H9 (cell line): ENCODE measurements at regions not wholly inside any gene's neighbourhood (a gene's known extent, or its start where the extent isn't known, plus 50 kb on each side); places are given as distances from the start of the nearest gene placed in this dataset.

ENCODE experiments used
- DNase-seq: peaks from one replicate; pipeline ENCODE4 v3.0.0-alpha.2; 2017
- H2AFZ ChIP-seq: one replicate; pipeline ENCODE4 v1.6.1; 2013; ENCODE audit warnings: mild to moderate bottlenecking, low read length, control low read depth, moderate library complexity
- H2AK5ac ChIP-seq: 2 replicates; pipeline ENCODE4 v1.6.1; 2013; ENCODE audit warnings: low read length, control low read depth, mixed read lengths; ENCODE audit not compliant: insufficient read length
- H2BK120ac ChIP-seq: one replicate; pipeline ENCODE4 v1.6.1; 2013; ENCODE audit warnings: low read depth, mild to moderate bottlenecking, low read length, control low read depth, inconsistent platforms; ENCODE audit not compliant: poor library complexity, severe bottlenecking
- H2BK12ac ChIP-seq: 2 replicates; pipeline ENCODE4 v1.6.1; 2013; ENCODE audit warnings: low read length, control low read depth, mixed read lengths, low read depth; ENCODE audit not compliant: insufficient read length
- H2BK15ac ChIP-seq: 2 replicates; pipeline ENCODE4 v1.6.1; 2013; ENCODE audit warnings: low read depth, low read length, control low read depth
- H2BK20ac ChIP-seq: one replicate; pipeline ENCODE4 v1.6.1; 2013; ENCODE audit warnings: low read depth, mild to moderate bottlenecking, low read length, control low read depth, inconsistent platforms; ENCODE audit not compliant: poor library complexity, severe bottlenecking
- H2BK5ac ChIP-seq: 2 replicates; pipeline ENCODE4 v1.6.1; 2013; ENCODE audit warnings: low read length, control low read depth, mixed read lengths; ENCODE audit not compliant: insufficient read length
- H3K14ac ChIP-seq: 2 replicates; pipeline ENCODE4 v1.6.1; 2013; ENCODE audit warnings: low read length, control low read depth; ENCODE audit not compliant: insufficient read depth
- H3K18ac ChIP-seq: 2 replicates; pipeline ENCODE4 v1.6.1; 2013; ENCODE audit warnings: low read depth, mild to moderate bottlenecking, mixed read lengths, low read length, control low read depth; ENCODE audit not compliant: insufficient read length
- H3K23ac ChIP-seq: 2 replicates; pipeline ENCODE4 v1.6.1; 2013; ENCODE audit warnings: low read length, control low read depth, mixed read lengths, low read depth; ENCODE audit not compliant: insufficient read length
- H3K23me2 ChIP-seq: 2 replicates; pipeline ENCODE4 v1.6.1; 2013; ENCODE audit warnings: low read depth, mild to moderate bottlenecking, mixed read lengths, low read length, control low read depth; ENCODE audit not compliant: insufficient read length, poor library complexity, severe bottlenecking
- H3K27ac ChIP-seq: 2 replicates; pipeline ENCODE4 v1.5.1; 2013; ENCODE audit warnings: low read length, control low read depth, mixed read lengths, low read depth; ENCODE audit not compliant: insufficient read length
- H3K27me3 ChIP-seq: 2 replicates; pipeline ENCODE4 v1.6.1; 2013; ENCODE audit warnings: low read length, control low read depth, inconsistent platforms; ENCODE audit not compliant: insufficient read depth
- H3K4ac ChIP-seq: 2 replicates; pipeline ENCODE4 v1.6.1; 2013; ENCODE audit warnings: low read depth, mild to moderate bottlenecking, control low read depth, inconsistent platforms, low read length, moderate library complexity
- H3K4me1 ChIP-seq: 2 replicates; pipeline ENCODE4 v1.6.1; 2013; ENCODE audit warnings: low read length, control low read depth, inconsistent platforms; ENCODE audit not compliant: insufficient read depth
- H3K4me2 ChIP-seq: 2 replicates; pipeline ENCODE4 v1.6.1; 2013; ENCODE audit warnings: low read length, control low read depth, mixed read lengths; ENCODE audit not compliant: insufficient read length, insufficient read depth
- H3K56ac ChIP-seq: 2 replicates; pipeline ENCODE4 v1.6.1; 2013; ENCODE audit warnings: low read depth, mild to moderate bottlenecking, mixed read lengths, low read length, control low read depth; ENCODE audit not compliant: insufficient read length
- H3K79me1 ChIP-seq: 2 replicates; pipeline ENCODE4 v1.6.1; 2013; ENCODE audit warnings: low read depth, mild to moderate bottlenecking, moderate library complexity, low read length, control low read depth, inconsistent platforms; ENCODE audit not compliant: insufficient read depth, poor library complexity, severe bottlenecking
- H3K79me2 ChIP-seq: 2 replicates; pipeline ENCODE4 v1.6.1; 2013; ENCODE audit warnings: low read length, control low read depth, inconsistent platforms; ENCODE audit not compliant: insufficient read depth
- H3K9ac ChIP-seq: 2 replicates; pipeline ENCODE4 v1.6.1; 2013; ENCODE audit warnings: low read length, control low read depth, mixed read lengths; ENCODE audit not compliant: insufficient read length; ENCODE audit errors: extremely low read depth
- H3K9me3 ChIP-seq: one replicate; pipeline ENCODE4 v1.6.1; 2013; ENCODE audit warnings: low read depth, low read length, inconsistent platforms; ENCODE audit not compliant: control insufficient read depth
- H3T11ph ChIP-seq: one replicate; pipeline ENCODE4 v1.6.1; 2013; ENCODE audit warnings: mild to moderate bottlenecking, low read length, control low read depth, inconsistent platforms
- H4K20me1 ChIP-seq: one replicate; pipeline ENCODE4 v1.6.1; 2013; ENCODE audit not compliant: control insufficient read depth, insufficient read length, insufficient read depth
- H4K5ac ChIP-seq: 2 replicates; pipeline ENCODE4 v1.6.1; 2013; ENCODE audit warnings: low read depth, mild to moderate bottlenecking, mixed read lengths, low read length, control low read depth; ENCODE audit not compliant: insufficient read length
- H4K8ac ChIP-seq: replicated peaks from 2 replicates; pipeline ENCODE4 v1.6.1; 2013; ENCODE audit warnings: low read length, control low read depth, mixed read lengths, low read depth; ENCODE audit not compliant: insufficient read length
- H4K91ac ChIP-seq: 2 replicates; pipeline ENCODE4 v1.6.1; 2013; ENCODE audit warnings: low read depth, mild to moderate bottlenecking, moderate library complexity, mixed read lengths, low read length, control low read depth; ENCODE audit not compliant: insufficient read length
- H3K27ac Mint-ChIP-seq, 3 experiments: 2 replicates in 2 of 3; 3 replicates in 1 of 3; pipeline ENCODE4 v1.8.0; 2020 to 2021; ENCODE audit warnings: mixed read lengths in 3 of 3, mild to moderate bottlenecking in 1 of 3, moderate library complexity in 1 of 3
- H3K27me3 Mint-ChIP-seq: 2 replicates; pipeline ENCODE4 v1.8.0; 2021; ENCODE audit warnings: low read depth, mild to moderate bottlenecking, moderate library complexity, mixed read lengths
- H3K36me3 Mint-ChIP-seq, 3 experiments: 2 replicates in 2 of 3; 3 replicates in 1 of 3; pipeline ENCODE4 v1.8.0; 2020 to 2021; ENCODE audit warnings: low read depth in 3 of 3, mixed read lengths in 3 of 3; ENCODE audit not compliant: insufficient read depth in 1 of 3
- H3K4me1 Mint-ChIP-seq, 2 experiments: 2 replicates each; pipeline ENCODE4 v1.8.0; 2020; ENCODE audit warnings: mixed read lengths in 2 of 2
- H3K4me3 Mint-ChIP-seq, 2 experiments: 2 replicates in 1 of 2; 3 replicates in 1 of 2; pipeline ENCODE4 v1.8.0; 2020 to 2021; ENCODE audit warnings: mild to moderate bottlenecking in 2 of 2, mixed read lengths in 2 of 2, moderate library complexity in 1 of 2
- H3K9me3 Mint-ChIP-seq, 2 experiments: 2 replicates in 1 of 2; 3 replicates in 1 of 2; pipeline ENCODE4 v1.8.0; 2020; ENCODE audit warnings: mild to moderate bottlenecking in 2 of 2, mixed read lengths in 2 of 2, moderate library complexity in 1 of 2
- CTCF ChIP-seq: fragments of 200-600 bp; sonication (generic); conservative IDR thresholded peaks from 3 replicates; pipeline ENCODE4 v1.8.0; 2021; ENCODE audit warnings: antibody characterized with exemption, mild to moderate bottlenecking
- WGBS: extraction: QIAGEN DNeasy Blood & Tissue Kit; methylation state at CpG from one replicate; pipeline ENCODE4 v1.1.7; 2013; ENCODE audit warnings: missing lambda C conversion rate, low lambda C conversion rate, mixed read lengths; ENCODE audit not compliant: insufficient read length; ENCODE audit errors: extremely low coverage; 5-methylcytosine and 5-hydroxymethylcytosine counted together

- no peak overlapping the region for H3K4ac ChIP-seq
- no peaks in the 10 kb centered on the region for H3K36me3 Mint-ChIP-seq
These were observed 109.1 kb upstream of the OTOS start for GRCh38 chr2:240249423-240250149.

More at GRCh38 chr2:240249423-240250149, 109.1 kb upstream of the OTOS start:
- no peaks in the 10 kb centered on the region for H3K79me1 ChIP-seq
- H3K56ac ChIP-seq, result no peak overlapping the region
- no CpG with 5 or more reads among the region's 21 CpGs for WGBS
- no peaks in the 10 kb centered on the region for H3K79me2 ChIP-seq
- no peak for TF ChIP-seq CTCF
- no peaks in the 10 kb centered on the region; a peak in 1 of 5 replicates for H3K9me3 Mint-ChIP-seq
- H3T11ph ChIP-seq, result no peak overlapping the region
- no peak overlapping the region for H4K5ac ChIP-seq
- no peaks in the 10 kb centered on the region for H3K9me3 ChIP-seq
- no peak overlapping the region for H2BK120ac ChIP-seq
- H3K27ac Mint-ChIP-seq, result no peak overlapping the region; a peak in 1 of 7 replicates
- H4K20me1 ChIP-seq, result no peaks in the 10 kb centered on the region
- H3K4me2 ChIP-seq, result no peak overlapping the region
- H4K91ac ChIP-seq, result no peak overlapping the region
- peaks cover 0 to 10% of the 10 kb centered on the region in 2 experiments; a peak in 3 of 4 replicates for H3K4me1 Mint-ChIP-seq
- H3K23me2 ChIP-seq, result no peaks in the 10 kb centered on the region
- H3K4me1 ChIP-seq, result no peaks in the 10 kb centered on the region
- H3K18ac ChIP-seq, result no peak overlapping the region
- H3K27ac ChIP-seq, result no peak overlapping the region
- H3K4me3 Mint-ChIP-seq, result no peak overlapping the region; a peak in 1 of 5 replicates
- no peak overlapping the region for H2BK20ac ChIP-seq
- no peak overlapping the region for H2AK5ac ChIP-seq
- H3K9ac ChIP-seq, result no peak overlapping the region
- H4K8ac ChIP-seq, result no peak overlapping the region
- H2BK12ac ChIP-seq, result no peak overlapping the region
- DNase-seq, result peak; percentile 29
- H3K14ac ChIP-seq, result peak overlapping the region; percentile 41; the same call in 1 of the 2 replicates
- no peak overlapping the region for H2BK15ac ChIP-seq
- H2BK5ac ChIP-seq, result no peak overlapping the region
- no peak overlapping the region for H3K23ac ChIP-seq
- H3K27me3 Mint-ChIP-seq, result peaks cover 14% of the 10 kb centered on the region
- H2AFZ ChIP-seq, result no peak overlapping the region
- no peaks in the 10 kb centered on the region for H3K27me3 ChIP-seq
